ENCODE measurements at regions not wholly inside any gene's neighbourhood (a gene's known extent, or its start where the extent isn't known, plus 50 kb on each side); places are given as distances from the start of the nearest gene placed in this dataset.
A peak's percentile ranks its signal among the peaks of the same experiment; 100 is the strongest.

GRCh38 chr12:116432314-116432750 lies 126.8 kb upstream of the MAP1LC3B2 start:
- peak; percentile 52 for DNase-seq (ENCODE audit: low spot score)
- 76% methylated on average over 4 of the region's 4 CpGs for WGBS (ENCODE audit: low lambda C conversion rate, missing lambda C conversion rate)
- Histone ChIP-seq H3K4me2 (no peak overlapping the region), H3K79me2 (no peaks in the 10 kb centered on the region), H3K36me3 (replicated peaks; ENCODE audit: insufficient read depth, low read depth) (no peaks in the 10 kb centered on the region), H3K9me3 (ENCODE audit: low read depth) (no peaks in the 10 kb centered on the region), H3K4me1 (ENCODE audit: insufficient read depth) (peaks cover 36% of the 10 kb centered on the region), H3K27me3 (no peaks in the 10 kb centered on the region), H2AFZ (no peak overlapping the region), H3K9me2 (replicated peaks; ENCODE audit: insufficient read depth) (no peaks in the 10 kb centered on the region), H4K20me1 (ENCODE audit: insufficient read depth, poor library complexity, severe bottlenecking) (no peaks in the 10 kb centered on the region), H3K4me3 (no peak overlapping the region), H3K27ac (peak overlapping the region; percentile 51)
- TF ChIP-seq EZH2phosphoT487 (IDR thresholded peaks at IDR 0.05; ENCODE audit: low read depth, severe bottlenecking, unreplicated experiment) = no peak
- no peak for TF ChIP-seq EZH2 (IDR thresholded peaks at IDR 0.05; ENCODE audit: borderline replicate concordance)
- TF ChIP-seq, protein P1, sequence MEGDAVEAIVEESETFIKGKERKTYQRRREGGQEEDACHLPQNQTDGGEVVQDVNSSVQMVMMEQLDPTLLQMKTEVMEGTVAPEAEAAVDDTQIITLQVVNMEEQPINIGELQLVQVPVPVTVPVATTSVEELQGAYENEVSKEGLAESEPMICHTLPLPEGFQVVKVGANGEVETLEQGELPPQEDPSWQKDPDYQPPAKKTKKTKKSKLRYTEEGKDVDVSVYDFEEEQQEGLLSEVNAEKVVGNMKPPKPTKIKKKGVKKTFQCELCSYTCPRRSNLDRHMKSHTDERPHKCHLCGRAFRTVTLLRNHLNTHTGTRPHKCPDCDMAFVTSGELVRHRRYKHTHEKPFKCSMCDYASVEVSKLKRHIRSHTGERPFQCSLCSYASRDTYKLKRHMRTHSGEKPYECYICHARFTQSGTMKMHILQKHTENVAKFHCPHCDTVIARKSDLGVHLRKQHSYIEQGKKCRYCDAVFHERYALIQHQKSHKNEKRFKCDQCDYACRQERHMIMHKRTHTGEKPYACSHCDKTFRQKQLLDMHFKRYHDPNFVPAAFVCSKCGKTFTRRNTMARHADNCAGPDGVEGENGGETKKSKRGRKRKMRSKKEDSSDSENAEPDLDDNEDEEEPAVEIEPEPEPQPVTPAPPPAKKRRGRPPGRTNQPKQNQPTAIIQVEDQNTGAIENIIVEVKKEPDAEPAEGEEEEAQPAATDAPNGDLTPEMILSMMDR (IDR thresholded peaks at IDR 0.05; ENCODE audit: poor library complexity) = no peak

- WGBS (ENCODE audit: low lambda C conversion rate, missing lambda C conversion rate) = 64% methylated on average over 5 of the region's 5 CpGs
- TF ChIP-seq EZH2 (IDR thresholded peaks at IDR 0.05; ENCODE audit: borderline replicate concordance) = no peak
- TF ChIP-seq, protein P1 (IDR thresholded peaks at IDR 0.05; ENCODE audit: poor library complexity) = no peak
- no peak for TF ChIP-seq EZH2phosphoT487 (IDR thresholded peaks at IDR 0.05; ENCODE audit: low read depth, severe bottlenecking, unreplicated experiment)
- Histone ChIP-seq H3K36me3 (replicated peaks; ENCODE audit: insufficient read depth, low read depth) (no peaks in the 10 kb centered on the region), H3K9me3 (ENCODE audit: low read depth) (no peaks in the 10 kb centered on the region), H3K4me3 (no peak overlapping the region), H3K27ac (peak overlapping the region; percentile 84), H4K20me1 (ENCODE audit: insufficient read depth, poor library complexity, severe bottlenecking) (no peaks in the 10 kb centered on the region), H3K9me2 (replicated peaks; ENCODE audit: insufficient read depth) (no peaks in the 10 kb centered on the region), H3K4me2 (peak overlapping the region; percentile 72), H3K79me2 (no peaks in the 10 kb centered on the region), H3K4me1 (ENCODE audit: insufficient read depth) (peaks cover 27% of the 10 kb centered on the region), H2AFZ (no peak overlapping the region), H3K27me3 (no peaks in the 10 kb centered on the region)
- no peak for DNase-seq (ENCODE audit: low spot score)
Observed at GRCh38 chr12:116433249-116433648, 125.9 kb upstream of the MAP1LC3B2 start.

DNA sequence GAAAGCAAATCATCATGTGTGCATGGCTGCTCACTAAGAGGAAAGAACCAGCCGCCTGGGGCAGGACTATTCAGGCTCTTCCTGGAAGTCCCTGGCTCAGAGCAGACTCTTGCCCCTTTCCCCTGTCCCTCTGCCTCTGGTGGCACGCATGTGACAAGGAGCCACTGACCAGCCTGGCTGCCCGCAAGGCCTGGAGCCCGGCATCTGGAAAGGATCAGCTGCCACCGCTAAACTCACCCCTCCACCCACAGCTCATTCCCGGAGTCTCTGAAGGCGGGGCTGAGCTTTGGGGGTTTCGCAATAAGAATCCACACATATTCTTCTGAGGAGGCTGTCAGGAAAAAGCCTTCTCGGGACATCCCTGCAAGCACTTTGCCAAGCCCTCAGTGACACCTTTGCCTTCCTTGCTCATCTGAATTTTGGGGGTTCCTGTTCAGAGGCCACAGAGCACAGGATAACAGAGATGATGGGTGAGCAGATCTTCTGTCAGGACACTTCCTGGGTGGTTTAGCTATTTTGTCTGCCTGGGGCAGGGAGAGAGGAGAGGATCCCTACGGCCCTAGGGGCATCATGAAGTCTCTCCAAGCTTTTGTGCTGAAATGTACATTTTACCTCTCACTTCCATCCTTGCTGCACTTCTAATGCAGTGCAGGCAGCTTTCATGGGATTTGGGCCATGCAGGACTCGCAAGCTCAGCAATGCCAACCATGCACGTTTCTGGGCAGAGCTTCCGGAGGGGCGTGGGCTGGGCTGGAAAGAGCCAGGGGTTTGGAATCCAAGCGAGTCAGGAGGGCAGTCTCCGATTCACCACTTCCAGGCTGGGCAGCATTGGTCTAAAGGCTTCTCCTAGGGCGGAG lies 124.8 kb upstream of the MAP1LC3B2 start:
- Histone ChIP-seq H3K27me3 (no peaks in the 10 kb centered on the region), H3K36me3 (replicated peaks; ENCODE audit: insufficient read depth, low read depth) (no peaks in the 10 kb centered on the region), H3K9me3 (ENCODE audit: low read depth) (no peaks in the 10 kb centered on the region), H3K4me1 (ENCODE audit: insufficient read depth) (peaks cover 27% of the 10 kb centered on the region), H4K20me1 (ENCODE audit: insufficient read depth, poor library complexity, severe bottlenecking) (no peaks in the 10 kb centered on the region), H3K4me2 (peak overlapping the region; percentile 72), H3K79me2 (no peaks in the 10 kb centered on the region), H3K27ac (peak overlapping the region; percentile 84), H3K4me3 (no peak overlapping the region), H2AFZ (no peak overlapping the region), H3K9me2 (replicated peaks; ENCODE audit: insufficient read depth) (no peaks in the 10 kb centered on the region)
- no peak for TF ChIP-seq EZH2 (IDR thresholded peaks at IDR 0.05; ENCODE audit: borderline replicate concordance)
- TF ChIP-seq, protein P1 (IDR thresholded peaks at IDR 0.05; ENCODE audit: poor library complexity) = no peak
- no peak for TF ChIP-seq EZH2phosphoT487 (IDR thresholded peaks at IDR 0.05; ENCODE audit: low read depth, severe bottlenecking, unreplicated experiment)
- WGBS (ENCODE audit: low lambda C conversion rate, missing lambda C conversion rate) = 26% methylated on average over 17 of the region's 17 CpGs
- DNase-seq (ENCODE audit: low spot score) = peak; percentile 93

Data from hepatocyte (in vitro differentiated cells).